ENCODE measurements at regions not wholly inside any gene's neighbourhood (a gene's known extent, or its start where the extent isn't known, plus 50 kb on each side); places are given as distances from the start of the nearest gene placed in this dataset.

DNA sequence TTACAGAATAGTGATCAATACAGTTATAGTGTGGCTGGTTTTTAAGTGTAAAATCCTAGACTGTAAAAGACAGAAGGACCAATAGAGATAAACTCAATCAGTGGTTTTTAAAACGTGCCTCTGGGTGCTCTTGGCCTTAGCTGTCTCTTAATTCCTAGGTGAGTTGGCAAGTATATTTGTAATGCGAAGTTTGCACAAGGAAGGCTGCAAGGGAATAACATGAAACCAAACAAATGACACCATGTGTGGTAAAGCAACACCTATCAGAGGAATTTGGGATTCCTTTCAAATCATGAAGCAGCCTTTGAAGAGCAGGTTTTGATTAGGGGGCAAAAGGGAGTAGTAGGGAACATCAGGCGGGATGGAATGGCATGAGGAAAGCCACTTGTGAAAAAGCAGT, 284.6 kb downstream of the INHBA start:
- DNase-seq (ENCODE audit: extremely low read depth, low read depth), result no peak
- no peak for TF ChIP-seq CTCF (IDR thresholded peaks at IDR 0.05; ENCODE audit: low read depth, low read length)

GRCh38 chr7:41416208-41416595, 286.7 kb downstream of the INHBA start:
- no peak for TF ChIP-seq CTCF (IDR thresholded peaks at IDR 0.05; ENCODE audit: low read depth, low read length)
- peak; percentile 0 for DNase-seq (ENCODE audit: extremely low read depth, low read depth)

DNA sequence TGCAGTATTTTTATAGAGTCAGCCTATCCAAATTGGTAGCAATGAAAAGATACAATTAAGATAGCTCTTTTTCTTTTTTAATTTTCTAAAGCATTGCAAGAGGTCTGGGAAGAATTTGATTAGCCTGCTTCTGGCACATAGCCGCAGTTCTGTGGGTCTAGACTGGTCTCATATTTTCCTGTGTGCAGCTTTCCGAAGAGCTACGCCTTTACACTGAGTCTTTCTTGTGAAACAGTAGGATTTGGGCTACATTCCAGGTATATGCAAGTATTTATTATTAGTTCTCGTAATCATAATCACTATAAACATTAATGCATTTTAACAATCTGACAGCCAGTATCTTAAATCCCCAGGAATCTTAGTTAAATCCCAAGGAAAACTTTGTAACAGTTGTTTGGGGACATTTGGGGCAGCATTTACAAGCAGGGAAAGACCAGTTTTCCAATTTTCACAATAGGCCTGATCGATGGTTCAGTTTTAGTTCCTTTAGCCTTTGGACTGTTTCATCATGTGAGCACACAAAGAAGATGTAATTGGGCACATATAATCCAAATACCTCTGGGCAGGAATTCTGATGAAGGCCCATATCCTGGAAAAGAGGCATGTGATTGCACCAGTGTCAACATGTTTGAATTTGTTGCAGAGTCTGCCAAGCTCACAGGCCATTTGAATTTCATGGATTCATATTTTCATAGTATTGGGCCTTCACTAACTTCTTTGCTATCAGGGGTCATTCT, 287.3 kb downstream of the INHBA start:
- no peak for DNase-seq (ENCODE audit: extremely low read depth, low read depth)
- TF ChIP-seq CTCF (IDR thresholded peaks at IDR 0.05; ENCODE audit: low read depth, low read length), result no peak

GRCh38 chr7:41415051-41415450, 287.8 kb downstream of the INHBA start:
- no peak for DNase-seq (ENCODE audit: extremely low read depth, low read depth)
- no peak for TF ChIP-seq CTCF (IDR thresholded peaks at IDR 0.05; ENCODE audit: low read depth, low read length)

DNA sequence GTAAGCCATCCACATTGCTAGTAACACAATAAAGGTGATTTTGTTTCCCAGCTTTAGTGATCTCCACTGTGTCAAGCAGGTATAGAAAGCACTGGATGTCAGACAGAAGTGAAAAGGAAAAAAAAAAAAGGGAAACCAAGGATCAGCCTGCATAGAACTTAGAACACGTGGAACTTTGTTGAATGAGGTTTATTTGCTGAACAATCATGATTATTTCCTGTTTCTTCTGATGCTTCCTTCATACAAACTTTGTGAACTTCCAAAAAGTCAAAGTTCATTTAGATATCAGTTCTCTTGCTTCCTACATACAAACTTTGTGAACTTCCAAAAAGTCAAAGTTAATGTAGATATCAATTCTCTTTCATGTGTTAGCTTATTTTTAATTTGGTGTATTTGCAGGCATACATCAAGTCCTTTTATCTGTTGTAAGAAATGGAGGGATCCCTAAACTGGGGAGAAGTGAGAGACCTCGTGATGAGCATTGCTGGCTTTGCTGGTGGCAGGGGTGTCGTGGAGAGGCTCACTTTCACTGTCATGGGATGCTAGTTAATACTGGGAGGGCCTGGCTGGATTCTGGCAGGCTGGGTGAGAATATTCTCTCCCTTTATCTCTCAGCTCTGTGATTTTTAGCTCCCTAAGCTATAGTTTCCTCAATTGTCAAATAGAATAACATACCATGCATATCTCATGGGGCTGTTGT, 298.4 kb downstream of the INHBA start:
- DNase-seq (ENCODE audit: extremely low read depth, low read depth), result no peak
- TF ChIP-seq CTCF (IDR thresholded peaks at IDR 0.05; ENCODE audit: low read depth, low read length), result no peak

GRCh38 chr7:41403291-41403690, 299.6 kb downstream of the INHBA start:
- DNase-seq (ENCODE audit: extremely low read depth, low read depth), result no peak

More at GRCh38 chr7:41403291-41403690, 299.6 kb downstream of the INHBA start:
- TF ChIP-seq CTCF (IDR thresholded peaks at IDR 0.05; ENCODE audit: low read depth, low read length), result no peak
